HUES64 (cell line): ENCODE measurements at regions not wholly inside any gene's neighbourhood (a gene's known extent, or its start where the extent isn't known, plus 50 kb on each side); places are given as distances from the start of the nearest gene placed in this dataset.

Experiments
- H3K27ac ChIP-seq: 2 replicates; pipeline ENCODE4 v1.7.0; 2013; ENCODE audit warnings: low read depth, low read length, inconsistent platforms
- H3K27me3 ChIP-seq: 2 replicates; pipeline ENCODE4 v1.6.1; 2013; ENCODE audit warnings: mild to moderate bottlenecking, low read length; ENCODE audit not compliant: insufficient read depth
- H3K36me3 ChIP-seq: 2 replicates; pipeline ENCODE4 v1.6.1; 2013; ENCODE audit warnings: mild to moderate bottlenecking, low read length; ENCODE audit not compliant: insufficient read depth
- H3K4me1 ChIP-seq: 2 replicates; pipeline ENCODE4 v1.6.1; 2013; ENCODE audit warnings: mild to moderate bottlenecking, low read length, moderate library complexity; ENCODE audit not compliant: insufficient read depth
- H3K4me3 ChIP-seq: 2 replicates; pipeline ENCODE4 v1.5.1; 2013; ENCODE audit warnings: mild to moderate bottlenecking, low read length, moderate library complexity
- H3K9ac ChIP-seq: 2 replicates; pipeline ENCODE4 v1.6.1; 2013; ENCODE audit warnings: mild to moderate bottlenecking, low read depth, low read length
- H3K9me3 ChIP-seq: 2 replicates; pipeline ENCODE4 v1.6.1; 2013; ENCODE audit warnings: low read depth, low read length; ENCODE audit not compliant: insufficient read depth
- WGBS: fragments of 150-250, 120-280 bp; methylation state at CpG from one replicate; pipeline ENCODE4 v1.1.7; 2013; ENCODE audit warnings: missing lambda C conversion rate; 5-methylcytosine and 5-hydroxymethylcytosine counted together

DNA sequence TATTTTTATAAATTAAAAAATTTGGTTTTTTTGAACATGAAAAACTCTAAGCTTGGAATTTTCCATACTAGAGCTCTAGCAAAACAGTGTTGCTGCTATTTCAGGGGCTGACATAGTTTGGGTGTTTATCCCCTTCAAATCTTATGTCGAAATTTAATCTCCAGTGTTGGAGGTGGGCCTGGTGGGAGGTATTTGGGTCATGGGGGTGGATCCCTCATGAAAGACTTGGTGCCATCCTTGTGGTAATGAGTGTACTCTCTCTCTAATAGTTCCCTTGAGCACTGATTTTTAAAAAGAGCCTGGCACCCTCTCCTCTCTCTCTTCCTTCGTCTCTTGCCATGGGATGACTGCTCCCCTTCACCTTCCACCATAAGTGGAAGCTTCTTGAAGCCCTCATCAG lies 244.6 kb upstream of the UBE2E3 start:
- Histone ChIP-seq H3K36me3 (no peaks in the 10 kb centered on the region), H3K27ac (no peak overlapping the region), H3K27me3 (no peaks in the 10 kb centered on the region), H3K9me3 (no peaks in the 10 kb centered on the region), H3K9ac (no peak overlapping the region), H3K4me3 (no peak overlapping the region), H3K4me1 (no peaks in the 10 kb centered on the region)
- WGBS = 89% methylated on average over 2 of the region's 2 CpGs

DNA sequence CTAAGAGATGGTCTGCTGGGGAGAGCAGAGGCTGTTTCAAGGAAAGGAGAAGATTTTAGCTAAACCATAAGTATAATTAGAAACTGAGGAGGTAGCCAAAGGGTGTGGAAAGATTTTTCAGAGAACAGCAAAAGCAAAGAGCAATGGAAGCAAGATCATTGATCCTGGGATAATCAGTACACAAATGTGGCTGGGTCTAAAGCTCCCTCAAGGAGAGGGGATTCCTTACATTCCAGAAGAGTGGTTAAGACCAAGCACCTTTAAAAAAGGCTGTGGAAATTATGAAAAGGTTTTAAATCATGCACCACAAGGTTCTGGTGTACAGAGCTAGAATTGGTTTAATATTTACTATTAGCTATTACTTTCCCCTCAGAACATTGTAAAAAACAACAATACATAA lies 246.0 kb upstream of the UBE2E3 start:
- H3K9ac ChIP-seq = no peak overlapping the region
- H3K27me3 ChIP-seq = no peaks in the 10 kb centered on the region
- H3K36me3 ChIP-seq = no peaks in the 10 kb centered on the region
- no peak overlapping the region for H3K4me3 ChIP-seq
- no peak overlapping the region for H3K27ac ChIP-seq
- no peaks in the 10 kb centered on the region for H3K9me3 ChIP-seq
- no peaks in the 10 kb centered on the region for H3K4me1 ChIP-seq

GRCh38 chr2:180733330-180733729 lies 247.1 kb upstream of the UBE2E3 start:
- Histone ChIP-seq H3K9me3 (no peaks in the 10 kb centered on the region), H3K36me3 (no peaks in the 10 kb centered on the region), H3K9ac (no peak overlapping the region), H3K4me3 (no peak overlapping the region), H3K4me1 (no peaks in the 10 kb centered on the region; the same call in 1 of the 2 replicates), H3K27ac (no peak overlapping the region), H3K27me3 (no peaks in the 10 kb centered on the region)
- 80% methylated on average over 1 of the region's 1 CpG for WGBS

DNA sequence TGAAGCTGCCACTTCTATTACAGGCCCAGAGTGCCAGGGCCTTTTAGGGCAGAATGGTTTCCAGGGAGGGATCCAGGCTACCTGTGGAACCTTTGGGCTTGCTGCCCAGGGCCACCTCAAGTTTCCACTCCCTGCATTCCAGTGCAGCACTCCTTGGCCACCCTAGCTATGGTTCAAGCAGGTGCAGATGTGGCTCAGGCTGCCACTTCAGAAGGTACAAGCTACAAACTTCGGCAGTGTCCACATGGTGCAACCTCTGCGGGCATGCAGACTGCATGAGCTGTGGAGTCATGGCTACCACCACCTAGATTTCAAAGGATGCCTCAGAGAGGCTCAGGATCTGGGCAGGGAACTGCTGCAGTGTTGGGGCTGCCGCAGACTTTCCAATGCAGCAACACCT lies 248.1 kb upstream of the UBE2E3 start:
- H3K27ac ChIP-seq = no peak overlapping the region
- no peaks in the 10 kb centered on the region for H3K9me3 ChIP-seq
- H3K9ac ChIP-seq = no peak overlapping the region
- H3K4me1 ChIP-seq = no peaks in the 10 kb centered on the region; the same call in 1 of the 2 replicates
- WGBS = 95% methylated on average over 3 of the region's 3 CpGs
- H3K4me3 ChIP-seq = no peak overlapping the region
- no peaks in the 10 kb centered on the region for H3K27me3 ChIP-seq
- no peaks in the 10 kb centered on the region for H3K36me3 ChIP-seq

GRCh38 chr2:180730976-180731375 lies 249.4 kb upstream of the UBE2E3 start:
- H3K27ac ChIP-seq = no peak overlapping the region
- 90% methylated on average over 2 of the region's 2 CpGs for WGBS
- no peaks in the 10 kb centered on the region for H3K36me3 ChIP-seq

GRCh38 chr2:180728928-180729559 lies 251.4 kb upstream of the UBE2E3 start:
- H3K4me3 ChIP-seq = no peak overlapping the region
- no peak overlapping the region for H3K27ac ChIP-seq
- no peaks in the 10 kb centered on the region for H3K9me3 ChIP-seq
- H3K36me3 ChIP-seq = no peaks in the 10 kb centered on the region
- 80% methylated on average over 1 of the region's 2 CpGs for WGBS
- H3K4me1 ChIP-seq = no peaks in the 10 kb centered on the region; the same call in 1 of the 2 replicates
- no peak overlapping the region for H3K9ac ChIP-seq
- no peaks in the 10 kb centered on the region for H3K27me3 ChIP-seq

More at GRCh38 chr2:180730976-180731375, 249.4 kb upstream of the UBE2E3 start:
- Histone ChIP-seq H3K9me3 (no peaks in the 10 kb centered on the region), H3K27me3 (no peaks in the 10 kb centered on the region), H3K9ac (no peak overlapping the region), H3K4me1 (no peaks in the 10 kb centered on the region; the same call in 1 of the 2 replicates), H3K4me3 (no peak overlapping the region)

DNA sequence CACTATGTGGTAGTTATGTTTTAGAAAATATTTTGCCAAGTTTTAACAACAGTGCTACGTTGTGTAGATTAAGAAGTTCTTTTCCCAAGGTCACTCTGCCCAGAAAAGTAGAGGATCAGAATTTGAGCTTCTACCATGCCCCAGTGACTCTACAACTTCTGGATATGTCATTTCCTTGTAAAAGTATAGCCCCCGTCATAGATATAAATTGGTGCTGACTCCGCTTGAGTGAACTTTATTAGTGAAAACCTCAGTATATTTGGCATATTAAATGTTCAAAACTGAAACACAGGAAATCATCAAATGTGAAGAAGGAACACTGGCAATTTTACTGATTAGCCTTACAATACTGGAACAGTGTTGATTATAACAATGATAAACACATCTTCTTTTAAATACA lies 256.7 kb upstream of the UBE2E3 start:
- H3K4me3 ChIP-seq = no peak overlapping the region
- no peaks in the 10 kb centered on the region; the same call in 1 of the 2 replicates for H3K4me1 ChIP-seq
- no peak overlapping the region for H3K27ac ChIP-seq
- H3K36me3 ChIP-seq = no peaks in the 10 kb centered on the region
- 93% methylated on average over 3 of the region's 3 CpGs for WGBS
- no peaks in the 10 kb centered on the region for H3K27me3 ChIP-seq
- no peak overlapping the region for H3K9ac ChIP-seq
- no peaks in the 10 kb centered on the region for H3K9me3 ChIP-seq

GRCh38 chr2:180722551-180723239 lies 257.7 kb upstream of the UBE2E3 start:
- Histone ChIP-seq H3K4me1 (no peaks in the 10 kb centered on the region), H3K27me3 (no peaks in the 10 kb centered on the region), H3K4me3 (no peak overlapping the region), H3K9ac (no peak overlapping the region), H3K9me3 (no peaks in the 10 kb centered on the region), H3K27ac (no peak overlapping the region), H3K36me3 (no peaks in the 10 kb centered on the region)
- 90% methylated on average over 2 of the region's 2 CpGs for WGBS

GRCh38 chr2:180720829-180721228 lies 259.6 kb upstream of the UBE2E3 start:
- Histone ChIP-seq H3K27me3 (no peaks in the 10 kb centered on the region), H3K4me3 (no peak overlapping the region), H3K9ac (no peak overlapping the region), H3K36me3 (no peaks in the 10 kb centered on the region), H3K27ac (no peak overlapping the region), H3K4me1 (no peaks in the 10 kb centered on the region), H3K9me3 (no peaks in the 10 kb centered on the region)
- WGBS = 92% methylated on average over 1 of the region's 1 CpG

DNA sequence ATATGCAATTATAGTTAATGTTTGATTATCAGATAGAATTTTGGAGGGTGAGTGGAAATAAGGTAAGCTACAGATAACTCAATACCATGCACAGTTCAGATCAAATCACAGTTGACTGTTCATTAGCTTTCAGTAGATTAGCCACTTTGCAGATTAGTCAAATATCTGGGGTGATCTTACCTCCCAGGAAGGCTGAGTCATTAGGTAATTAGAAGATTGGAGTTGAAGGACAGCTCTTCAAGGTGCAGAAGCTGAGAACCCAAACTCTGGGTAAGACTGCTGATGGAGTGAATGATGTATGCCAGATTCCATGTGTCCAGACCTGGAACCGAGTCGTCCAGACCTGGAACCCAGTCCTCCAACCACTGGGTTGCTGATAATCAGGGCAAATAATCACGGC lies 262.8 kb upstream of the UBE2E3 start:
- Histone ChIP-seq H3K36me3 (no peaks in the 10 kb centered on the region), H3K27ac (no peak overlapping the region), H3K4me1 (no peaks in the 10 kb centered on the region), H3K9ac (no peak overlapping the region), H3K27me3 (no peaks in the 10 kb centered on the region), H3K4me3 (no peak overlapping the region), H3K9me3 (peaks cover 1% of the 10 kb centered on the region; the same call in 1 of the 2 replicates)
- 95% methylated on average over 3 of the region's 3 CpGs for whole genome bisulfite sequencing

DNA sequence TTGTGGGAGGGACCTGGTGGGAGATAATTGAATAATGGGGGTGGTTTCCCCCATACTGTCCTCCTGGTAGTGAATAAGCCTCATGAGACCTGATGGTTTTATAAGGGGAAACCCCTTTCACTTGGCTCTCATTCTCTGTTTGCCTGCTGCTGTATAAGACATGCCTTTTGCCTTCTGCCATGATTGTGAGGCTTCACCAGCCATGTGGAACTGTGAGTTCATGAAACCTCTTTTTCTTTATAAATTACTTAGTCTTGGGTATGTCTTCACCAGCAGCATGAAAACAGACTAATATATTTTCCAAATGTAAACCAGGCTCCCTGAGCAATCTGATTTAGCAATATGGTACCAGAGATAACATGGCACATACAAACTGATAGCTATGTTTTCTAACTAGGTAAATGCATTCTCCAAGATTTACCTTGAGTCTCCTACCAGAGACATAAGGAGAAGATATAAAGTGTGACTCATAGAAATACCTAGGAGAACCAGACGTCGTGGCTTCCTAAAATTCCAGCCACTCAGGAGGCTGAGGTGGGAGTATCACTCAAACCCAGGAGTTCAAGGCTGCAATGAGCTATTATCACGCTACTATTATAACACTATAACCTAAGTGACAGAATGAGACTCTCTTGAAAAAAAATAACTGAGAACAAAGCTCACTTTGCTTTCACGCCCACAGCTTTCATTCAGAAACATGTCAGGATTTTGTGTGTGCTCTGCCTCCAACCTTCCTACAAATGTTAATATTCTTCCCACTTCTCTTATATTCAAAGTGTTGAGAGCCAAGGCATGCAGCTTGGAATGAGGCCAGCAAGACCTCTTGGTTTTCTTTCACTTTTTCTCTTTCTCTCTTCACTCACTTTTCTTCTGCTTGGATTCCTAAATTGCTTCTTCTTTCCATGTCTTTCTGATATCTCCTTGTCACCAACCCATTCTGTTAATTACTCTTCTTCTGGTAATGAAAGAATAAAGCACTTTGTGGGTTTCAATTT lies 263.9 kb upstream of the UBE2E3 start:
- H3K9ac ChIP-seq = no peak overlapping the region
- no peak overlapping the region for H3K27ac ChIP-seq
- no peaks in the 10 kb centered on the region for H3K27me3 ChIP-seq
- H3K4me1 ChIP-seq = no peaks in the 10 kb centered on the region
- 97% methylated on average over 4 of the region's 4 CpGs for WGBS
- no peak overlapping the region for H3K4me3 ChIP-seq
- H3K9me3 ChIP-seq = peaks cover 3% of the 10 kb centered on the region; the same call in 1 of the 2 replicates
- H3K36me3 ChIP-seq = no peaks in the 10 kb centered on the region
